OCI-LY7 (cell line): ENCODE measurements at regions not wholly inside any gene's neighbourhood (a gene's known extent, or its start where the extent isn't known, plus 50 kb on each side); places are given as distances from the start of the nearest gene placed in this dataset.

Experiments used
- BruUV-seq: library from RNA; stranded (reverse); fragments of 400-500 nt; replicated peaks from 2 replicates; lab custom pipeline; 2021; lab: Mats Ljungman, UMichigan
- CTCF ChIA-PET: fragments of 300-600 bp; sonication (Branson Sonifier 250); formaldehyde crosslinking; loops from one replicate; lab custom pipeline; 2022; ENCODE audit warnings: antibody characterized with exemption; ENCODE audit not compliant: unreplicated experiment; lab: Charles Lee
- POLR2A ChIA-PET: fragments of 300-600 bp; sonication (Branson Sonifier 250); formaldehyde crosslinking; loops from one replicate; lab custom pipeline; 2022; ENCODE audit warnings: antibody characterized with exemption; lab: Charles Lee
- DNase-seq: peaks from one replicate; pipeline ENCODE4 v3.0.0-alpha.2; 2015; ENCODE audit warnings: low spot score
- H2AFZ ChIP-seq: fragments of 200-600 bp; sonication (generic), shearing (Covaris generic); 2 replicates; pipeline ENCODE4 v1.6.1; 2014; ENCODE audit warnings: mild to moderate bottlenecking, antibody characterized with exemption, low read length, moderate library complexity
- H3K27ac ChIP-seq: fragments of 200-600 bp; sonication (generic); 2 replicates; pipeline ENCODE4 v1.5.1; 2014; ENCODE audit warnings: mixed run types, low read depth, mild to moderate bottlenecking, moderate library complexity, low read length, inconsistent platforms; ENCODE audit not compliant: poor library complexity, severe bottlenecking
- H3K36me3 ChIP-seq: fragments of 200-600 bp; sonication (generic); 2 replicates; pipeline ENCODE4 v1.6.1; 2014; ENCODE audit warnings: mild to moderate bottlenecking, antibody characterized with exemption, low read length, moderate library complexity, mixed read lengths; ENCODE audit not compliant: insufficient read depth
- H3K4me1 ChIP-seq: fragments of 200-600 bp; sonication (generic); 2 replicates; pipeline ENCODE4 v1.5.1; 2014; ENCODE audit warnings: mild to moderate bottlenecking, low read length; ENCODE audit not compliant: insufficient read depth, poor library complexity, severe bottlenecking
- H3K4me2 ChIP-seq: fragments of 200-600 bp; sonication (generic); 2 replicates; pipeline ENCODE4 v1.6.1; 2014; ENCODE audit warnings: mild to moderate bottlenecking, low read length
- H3K4me3 ChIP-seq: fragments of 200-600 bp; sonication (generic); 2 replicates; pipeline ENCODE4 v1.5.1; 2014; ENCODE audit warnings: mild to moderate bottlenecking, low read depth, low read length; ENCODE audit not compliant: poor library complexity, severe bottlenecking
- H3K79me2 ChIP-seq: fragments of 200-600 bp; sonication (generic); 2 replicates; pipeline ENCODE4 v1.6.1; 2016; ENCODE audit warnings: low read depth, mild to moderate bottlenecking, low read length, moderate library complexity, mixed read lengths; ENCODE audit not compliant: insufficient read depth
- H3K9me2 ChIP-seq: fragments of 200-600 bp; sonication (generic); 2 replicates; pipeline ENCODE4 v1.6.1; 2016; ENCODE audit warnings: mild to moderate bottlenecking, low read length, mixed read lengths; ENCODE audit not compliant: insufficient read depth
- H3K9me3 ChIP-seq: fragments of 200-600 bp; sonication (generic); 2 replicates; pipeline ENCODE4 v1.6.1; 2014; ENCODE audit warnings: mild to moderate bottlenecking, mixed run types, low read length, mixed read lengths
- H4K20me1 ChIP-seq: fragments of 200-600 bp; sonication (generic); 2 replicates; pipeline ENCODE4 v1.6.1; 2014; ENCODE audit warnings: mild to moderate bottlenecking, antibody characterized with exemption, low read length, moderate library complexity, mixed read lengths; ENCODE audit not compliant: insufficient read depth
- EZH2phosphoT487 ChIP-seq: fragments of 200-600 bp; sonication (generic); IDR thresholded peaks from 2 replicates; pipeline ENCODE4 v1.6.1; 2018; ENCODE audit warnings: low read depth, borderline replicate concordance, mild to moderate bottlenecking, mixed run types, antibody characterized with exemption, low read length, moderate library complexity, mixed read lengths
- intact Hi-C: fragments of 100-400 bp; cut with micrococcal nuclease; formaldehyde crosslinking; loops from one replicate; pipeline ENCODE4 v1.10.0; 2022; ENCODE audit not compliant: unreplicated experiment
- TF ChIP-seq, protein P1 (sequence below): fragments of 200-600 bp; sonication (generic); conservative IDR thresholded peaks from 2 replicates; pipeline ENCODE4 v1.5.1; 2014; ENCODE audit warnings: mild to moderate bottlenecking, antibody characterized with exemption, low read length, moderate library complexity, mixed read lengths

DNA sequence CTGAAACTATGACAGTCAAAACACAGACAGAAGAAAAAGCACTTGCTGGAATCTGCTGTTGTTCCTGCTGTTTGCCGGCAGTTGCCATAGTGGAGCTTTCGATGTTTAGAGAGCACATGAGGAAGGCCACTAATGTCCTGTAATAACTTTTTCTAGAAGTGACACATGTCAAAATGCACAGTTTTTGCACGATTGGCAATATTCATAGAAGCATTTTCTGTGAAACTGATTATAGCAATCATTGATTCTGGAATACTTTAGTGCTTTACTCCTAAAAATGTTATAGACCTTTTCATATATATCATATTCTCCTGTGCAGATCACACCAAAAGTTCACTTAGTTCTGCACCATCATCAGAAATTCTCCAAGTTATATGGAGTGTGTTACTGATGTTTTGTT is 407.0 kb upstream of the SOX9 start:
- H3K27ac ChIP-seq = no peak overlapping the region
- CTCF ChIA-PET = no interaction called here
- no peak for DNase-seq
- no peaks in the 10 kb centered on the region for H3K4me1 ChIP-seq
- no peaks in the 10 kb centered on the region for H4K20me1 ChIP-seq
- no peak overlapping the region for H2AFZ ChIP-seq
- POLR2A ChIA-PET = no interaction called here
- no peak overlapping the region for H3K4me2 ChIP-seq
- no peaks in the 10 kb centered on the region for H3K79me2 ChIP-seq
- BruUV-seq = no TSS peak
- no peaks in the 10 kb centered on the region for H3K9me2 ChIP-seq
- H3K9me3 ChIP-seq = no peaks in the 10 kb centered on the region
- intact Hi-C loops = no loop called here
- no peak overlapping the region for H3K4me3 ChIP-seq
- TF ChIP-seq EZH2phosphoT487 = no peak
- TF ChIP-seq, protein P1, sequence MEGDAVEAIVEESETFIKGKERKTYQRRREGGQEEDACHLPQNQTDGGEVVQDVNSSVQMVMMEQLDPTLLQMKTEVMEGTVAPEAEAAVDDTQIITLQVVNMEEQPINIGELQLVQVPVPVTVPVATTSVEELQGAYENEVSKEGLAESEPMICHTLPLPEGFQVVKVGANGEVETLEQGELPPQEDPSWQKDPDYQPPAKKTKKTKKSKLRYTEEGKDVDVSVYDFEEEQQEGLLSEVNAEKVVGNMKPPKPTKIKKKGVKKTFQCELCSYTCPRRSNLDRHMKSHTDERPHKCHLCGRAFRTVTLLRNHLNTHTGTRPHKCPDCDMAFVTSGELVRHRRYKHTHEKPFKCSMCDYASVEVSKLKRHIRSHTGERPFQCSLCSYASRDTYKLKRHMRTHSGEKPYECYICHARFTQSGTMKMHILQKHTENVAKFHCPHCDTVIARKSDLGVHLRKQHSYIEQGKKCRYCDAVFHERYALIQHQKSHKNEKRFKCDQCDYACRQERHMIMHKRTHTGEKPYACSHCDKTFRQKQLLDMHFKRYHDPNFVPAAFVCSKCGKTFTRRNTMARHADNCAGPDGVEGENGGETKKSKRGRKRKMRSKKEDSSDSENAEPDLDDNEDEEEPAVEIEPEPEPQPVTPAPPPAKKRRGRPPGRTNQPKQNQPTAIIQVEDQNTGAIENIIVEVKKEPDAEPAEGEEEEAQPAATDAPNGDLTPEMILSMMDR = no peak
- H3K36me3 ChIP-seq = no peaks in the 10 kb centered on the region

DNA sequence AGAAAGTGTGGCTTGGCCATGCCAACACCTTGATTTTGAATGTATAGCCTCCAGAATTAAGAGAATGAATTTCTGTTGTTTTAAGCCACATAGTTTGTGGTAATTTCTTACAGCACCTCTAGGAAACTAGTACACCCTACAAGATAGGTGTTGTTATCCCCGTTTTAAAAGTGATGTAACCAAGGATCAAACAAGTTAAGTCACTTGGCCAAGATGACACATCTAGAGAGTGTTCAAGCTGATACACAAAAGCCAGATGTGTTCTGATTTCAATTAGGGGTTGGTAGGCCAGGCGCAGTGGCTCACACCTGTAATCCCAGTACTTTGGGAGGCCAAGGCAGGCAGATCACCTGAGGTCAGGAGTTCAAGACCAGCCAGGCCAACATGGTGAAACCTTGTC is 396.5 kb upstream of the SOX9 start:
- Histone ChIP-seq H3K9me2 (no peaks in the 10 kb centered on the region), H3K4me3 (no peak overlapping the region), H3K9me3 (no peaks in the 10 kb centered on the region), H3K4me2 (no peak overlapping the region), H3K27ac (no peak overlapping the region), H3K79me2 (no peaks in the 10 kb centered on the region), H2AFZ (no peak overlapping the region), H3K36me3 (no peaks in the 10 kb centered on the region), H3K4me1 (no peaks in the 10 kb centered on the region), H4K20me1 (no peaks in the 10 kb centered on the region)
- TF ChIP-seq, protein P1 = no peak
- no peak for TF ChIP-seq EZH2phosphoT487
- no TSS peak for BruUV-seq
- intact Hi-C loops = no loop called here
- ChIA-PET CTCF (no interaction called here), POLR2A (no interaction called here)
- no peak for DNase-seq

DNA sequence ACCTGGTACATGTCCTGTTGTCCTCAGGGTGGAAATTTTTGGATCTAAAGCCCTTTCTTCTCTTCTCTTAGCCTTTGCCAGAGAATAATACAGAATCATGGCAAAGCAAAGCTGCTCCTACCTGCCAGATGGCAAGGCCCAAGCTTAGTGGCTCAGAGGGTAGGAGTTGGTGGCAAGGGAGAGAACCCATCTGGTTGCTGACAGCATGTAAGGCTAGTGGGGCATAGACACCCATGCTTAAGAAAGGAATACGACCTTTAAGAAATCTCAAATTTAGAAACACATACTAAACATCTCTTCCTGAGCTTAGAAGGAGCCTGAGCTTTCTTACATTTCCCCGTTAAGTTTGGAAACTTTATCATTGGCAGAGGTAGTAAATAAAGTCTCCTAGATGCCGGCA is 395.0 kb upstream of the SOX9 start:
- Histone ChIP-seq H3K4me2 (no peak overlapping the region), H3K4me3 (no peak overlapping the region), H3K79me2 (no peaks in the 10 kb centered on the region), H3K9me2 (no peaks in the 10 kb centered on the region), H3K36me3 (no peaks in the 10 kb centered on the region), H2AFZ (no peak overlapping the region), H3K4me1 (no peaks in the 10 kb centered on the region), H3K27ac (no peak overlapping the region), H4K20me1 (no peaks in the 10 kb centered on the region), H3K9me3 (no peaks in the 10 kb centered on the region)
- TF ChIP-seq, protein P1 = no peak
- TF ChIP-seq EZH2phosphoT487 = no peak
- ChIA-PET POLR2A (no interaction called here), CTCF (no interaction called here)
- no TSS peak for BruUV-seq
- DNase-seq = no peak
- intact Hi-C loops = no loop called here
